ENCODE measurements at regions not wholly inside any gene's neighbourhood (a gene's known extent, or its start where the extent isn't known, plus 50 kb on each side); places are given as distances from the start of the nearest gene placed in this dataset.
A peak's percentile ranks its signal among the peaks of the same experiment; 100 is the strongest.

GRCh38 chr17:63039899-63040602 lies 74.0 kb downstream of the TANC2 start:
- intact Hi-C loops (cut with DNase I): no loop called here

GRCh38 chr17:63040816-63041215 lies 74.8 kb downstream of the TANC2 start:
- no peak for DNase-seq
- no peak overlapping the region for H3K27ac ChIP-seq (ENCODE audit: low read depth in 2 of 2, low read length in 2 of 2)
- peaks cover 0 to 3% (median 0%) of the 10 kb centered on the region in 3 donors for H3K4me1 ChIP-seq (ENCODE audit: control insufficient read depth in 2 of 3, insufficient read depth in 2 of 3, low read depth in 1 of 3, low read length in 3 of 3)
- H3K9ac ChIP-seq (ENCODE audit: low read length in 3 of 3): no peak overlapping the region
- intact Hi-C loops (cut with DNase I): no loop called here
- TF ChIP-seq CTCF (IDR thresholded peaks at IDR 0.05; ENCODE audit: borderline replicate concordance, extremely low read depth, insufficient read depth): no peak
- H3K36me3 ChIP-seq (ENCODE audit: control insufficient read depth in 2 of 3, insufficient read depth in 3 of 3, low read length in 3 of 3): no peaks in the 10 kb centered on the region
- no peak for FAIRE-seq
- H3K4me3 ChIP-seq (ENCODE audit: low read length in 3 of 3): no peak overlapping the region
- H3K27me3 ChIP-seq (ENCODE audit: control insufficient read depth, insufficient read depth, low read length): no peaks in the 10 kb centered on the region
- H3K9me3 ChIP-seq (ENCODE audit: control insufficient read depth in 2 of 3, insufficient read depth in 1 of 3, low read length in 3 of 3): no peaks in the 10 kb centered on the region

More at GRCh38 chr17:63039899-63040602, 74.0 kb downstream of the TANC2 start:
- Histone ChIP-seq H3K9ac (ENCODE audit: low read length in 3 of 3) (no peak overlapping the region), H3K36me3 (ENCODE audit: control insufficient read depth in 2 of 3, insufficient read depth in 3 of 3, low read length in 3 of 3) (no peaks in the 10 kb centered on the region), H3K27me3 (ENCODE audit: control insufficient read depth, insufficient read depth, low read length) (no peaks in the 10 kb centered on the region), H3K4me1 (ENCODE audit: control insufficient read depth in 2 of 3, insufficient read depth in 2 of 3, low read depth in 1 of 3, low read length in 3 of 3) (peaks cover 0 to 3% (median 0%) of the 10 kb centered on the region in 3 donors), H3K4me3 (ENCODE audit: low read length in 3 of 3) (peak overlapping the region in 1 of 3 donors; percentile 15), H3K27ac (ENCODE audit: low read depth in 2 of 2, low read length in 2 of 2) (no peak overlapping the region), H3K9me3 (ENCODE audit: control insufficient read depth in 2 of 3, insufficient read depth in 1 of 3, low read length in 3 of 3) (no peaks in the 10 kb centered on the region)
- FAIRE-seq: no peak
- TF ChIP-seq CTCF (IDR thresholded peaks at IDR 0.05; ENCODE audit: borderline replicate concordance, extremely low read depth, insufficient read depth): no peak
- DNase-seq: peak in 1 of 5 donors; percentile 14

GRCh38 chr17:63041251-63041650 lies 75.2 kb downstream of the TANC2 start:
- H3K9me3 ChIP-seq (ENCODE audit: control insufficient read depth in 2 of 3, insufficient read depth in 1 of 3, low read length in 3 of 3): no peaks in the 10 kb centered on the region
- no peak for TF ChIP-seq CTCF (IDR thresholded peaks at IDR 0.05; ENCODE audit: borderline replicate concordance, extremely low read depth, insufficient read depth)
- FAIRE-seq (no peak), DNase-seq (no peak)
- H3K27me3 ChIP-seq (ENCODE audit: control insufficient read depth, insufficient read depth, low read length): no peaks in the 10 kb centered on the region
- no peaks in the 10 kb centered on the region for H3K36me3 ChIP-seq (ENCODE audit: control insufficient read depth in 2 of 3, insufficient read depth in 3 of 3, low read length in 3 of 3)
- no peak overlapping the region for H3K27ac ChIP-seq (ENCODE audit: low read depth in 2 of 2, low read length in 2 of 2)
- intact Hi-C loops (cut with DNase I): no loop called here
- no peak overlapping the region for H3K4me3 ChIP-seq (ENCODE audit: low read length in 3 of 3)
- H3K9ac ChIP-seq (ENCODE audit: low read length in 3 of 3): no peak overlapping the region
- H3K4me1 ChIP-seq (ENCODE audit: control insufficient read depth in 2 of 3, insufficient read depth in 2 of 3, low read depth in 1 of 3, low read length in 3 of 3): peaks cover 0 to 3% (median 0%) of the 10 kb centered on the region in 3 donors

All from kidney (tissue), 13 donors.